ENCODE measurements at regions not wholly inside any gene's neighbourhood (a gene's known extent, or its start where the extent isn't known, plus 50 kb on each side); places are given as distances from the start of the nearest gene placed in this dataset.

DNA sequence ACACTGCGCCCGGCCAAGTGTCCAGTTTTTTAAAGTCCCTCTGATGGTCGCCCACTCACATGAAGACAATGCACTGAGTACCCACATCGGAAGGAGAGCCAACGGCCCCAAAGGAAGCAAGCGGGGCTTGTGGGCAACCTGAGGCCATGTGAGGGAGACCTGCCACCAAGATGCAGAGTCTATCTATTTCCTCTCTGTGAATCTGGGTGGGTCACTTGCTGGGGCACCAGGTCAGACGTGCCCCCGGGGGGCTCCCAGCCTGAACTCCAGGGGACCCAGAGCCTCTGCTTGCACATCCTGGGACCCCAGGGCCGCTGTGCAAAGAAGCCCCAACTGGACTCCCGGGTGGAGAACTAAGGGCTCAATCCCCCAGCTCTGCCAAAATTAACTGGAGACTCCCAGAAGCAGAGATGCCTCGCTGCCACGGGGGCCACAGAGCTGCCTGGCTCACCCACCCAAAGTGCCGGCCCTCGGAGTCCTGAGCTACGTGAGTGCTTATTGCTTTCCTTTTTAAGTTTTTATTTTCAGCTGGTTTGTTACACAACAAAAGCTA is 106.4 kb downstream of the BRD1 start:
- H3K9me3 Mint-ChIP-seq = no peaks in the 10 kb centered on the region
- H3K27me3 Mint-ChIP-seq = peaks cover 8% of the 10 kb centered on the region
- no peak overlapping the region for H3K27ac Mint-ChIP-seq
- no peaks in the 10 kb centered on the region for H3K36me3 Mint-ChIP-seq (ENCODE audit: low read depth)
- no peak for DNase-seq
- peaks cover 13% of the 10 kb centered on the region for H3K4me1 Mint-ChIP-seq (ENCODE audit: low read depth)
- no peak overlapping the region for H3K4me3 Mint-ChIP-seq

- peaks cover 2% of the 10 kb centered on the region for H3K27me3 Mint-ChIP-seq
- H3K4me1 Mint-ChIP-seq (ENCODE audit: low read depth) = peaks cover 11% of the 10 kb centered on the region
- no peak overlapping the region for H3K4me3 Mint-ChIP-seq
- H3K27ac Mint-ChIP-seq = no peak overlapping the region
- H3K9me3 Mint-ChIP-seq = no peaks in the 10 kb centered on the region
- DNase-seq = no peak
- H3K36me3 Mint-ChIP-seq (ENCODE audit: low read depth) = no peaks in the 10 kb centered on the region
Measured at GRCh38 chr22:49720279-49720959, 107.3 kb downstream of the BRD1 start.

DNA sequence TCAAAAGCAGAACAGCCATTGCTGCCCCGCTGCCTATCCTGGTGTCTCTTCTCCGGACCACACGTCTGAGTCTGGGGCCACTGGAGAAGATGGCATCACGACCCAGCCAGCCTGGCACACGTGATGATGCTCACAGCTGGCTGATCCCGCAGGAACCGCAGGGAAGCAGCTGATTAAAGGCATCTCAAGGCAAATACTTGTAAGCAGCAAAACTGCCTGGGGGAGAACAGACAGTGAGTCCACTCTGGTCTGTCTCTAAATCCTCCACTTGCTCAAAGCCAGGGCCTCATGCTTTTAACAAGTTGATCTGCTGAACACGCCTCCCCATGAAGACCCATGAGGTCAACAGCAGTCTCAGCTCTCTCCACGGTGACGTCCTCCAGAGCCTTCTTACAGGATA is 108.6 kb downstream of the BRD1 start:
- no peak overlapping the region for H3K4me3 Mint-ChIP-seq
- H3K27ac Mint-ChIP-seq = no peak overlapping the region
- no peaks in the 10 kb centered on the region for H3K9me3 Mint-ChIP-seq
- no peaks in the 10 kb centered on the region for H3K36me3 Mint-ChIP-seq (ENCODE audit: low read depth)
- peaks cover 7% of the 10 kb centered on the region for H3K4me1 Mint-ChIP-seq (ENCODE audit: low read depth)
- H3K27me3 Mint-ChIP-seq = peaks cover 2% of the 10 kb centered on the region
- DNase-seq = no peak

DNA sequence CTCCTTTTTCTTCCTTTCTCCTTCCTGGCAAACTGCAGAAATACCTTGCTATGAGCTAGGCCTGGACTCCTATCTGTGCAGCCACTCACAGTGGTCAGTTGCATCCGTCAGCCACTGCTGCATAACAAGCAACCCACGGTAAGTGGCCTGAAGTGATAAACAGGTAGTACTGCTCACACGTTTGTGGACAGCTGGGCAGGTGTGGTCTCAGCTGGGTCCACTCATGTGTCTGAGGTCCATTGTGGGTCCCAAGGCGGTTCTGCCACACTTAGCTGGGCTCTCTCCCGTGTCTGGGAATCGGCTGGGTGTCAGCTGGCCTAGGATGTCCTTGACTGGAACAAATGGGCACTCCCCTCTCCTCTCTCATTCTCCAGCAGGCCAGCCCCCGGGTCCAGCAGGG is 109.3 kb downstream of the BRD1 start:
- no peaks in the 10 kb centered on the region for H3K9me3 Mint-ChIP-seq
- H3K27ac Mint-ChIP-seq = no peak overlapping the region
- no peaks in the 10 kb centered on the region for H3K36me3 Mint-ChIP-seq (ENCODE audit: low read depth)
- no peak overlapping the region for H3K4me3 Mint-ChIP-seq
- no peak for DNase-seq
- no peaks in the 10 kb centered on the region for H3K27me3 Mint-ChIP-seq
- peaks cover 2% of the 10 kb centered on the region for H3K4me1 Mint-ChIP-seq (ENCODE audit: low read depth)

GRCh38 chr22:49717322-49717919 is 110.3 kb downstream of the BRD1 start:
- H3K4me3 Mint-ChIP-seq = no peak overlapping the region
- DNase-seq = no peak
- peaks cover 6% of the 10 kb centered on the region for H3K27me3 Mint-ChIP-seq
- H3K9me3 Mint-ChIP-seq = no peaks in the 10 kb centered on the region
- no peaks in the 10 kb centered on the region for H3K36me3 Mint-ChIP-seq (ENCODE audit: low read depth)
- H3K4me1 Mint-ChIP-seq (ENCODE audit: low read depth) = no peaks in the 10 kb centered on the region
- no peak overlapping the region for H3K27ac Mint-ChIP-seq

DNA sequence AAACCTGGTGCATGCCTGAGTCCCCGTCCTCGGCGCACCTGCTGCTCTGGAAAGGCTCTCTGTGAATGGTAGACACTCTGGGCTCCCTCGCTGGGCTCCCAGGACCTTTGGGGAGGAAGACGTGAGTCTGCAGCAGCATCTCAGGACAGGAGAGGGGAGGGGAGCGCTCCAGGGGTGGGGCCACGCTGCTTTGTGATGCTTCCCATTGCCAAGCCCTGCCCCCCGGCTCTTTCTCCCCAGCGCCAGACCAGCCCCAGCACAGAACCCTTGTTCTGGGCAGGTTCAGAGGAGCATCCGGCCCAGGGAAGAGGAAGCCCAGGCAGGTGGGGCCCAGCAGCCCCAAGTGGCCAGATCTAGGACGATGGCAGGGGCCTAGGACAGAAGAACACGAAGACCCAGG is 111.2 kb downstream of the BRD1 start:
- Mint-ChIP-seq H3K36me3 (ENCODE audit: low read depth) (no peaks in the 10 kb centered on the region), H3K4me3 (no peak overlapping the region), H3K27me3 (peaks cover 12% of the 10 kb centered on the region), H3K27ac (no peak overlapping the region), H3K4me1 (ENCODE audit: low read depth) (no peaks in the 10 kb centered on the region), H3K9me3 (no peaks in the 10 kb centered on the region)
- no peak for DNase-seq

DNA sequence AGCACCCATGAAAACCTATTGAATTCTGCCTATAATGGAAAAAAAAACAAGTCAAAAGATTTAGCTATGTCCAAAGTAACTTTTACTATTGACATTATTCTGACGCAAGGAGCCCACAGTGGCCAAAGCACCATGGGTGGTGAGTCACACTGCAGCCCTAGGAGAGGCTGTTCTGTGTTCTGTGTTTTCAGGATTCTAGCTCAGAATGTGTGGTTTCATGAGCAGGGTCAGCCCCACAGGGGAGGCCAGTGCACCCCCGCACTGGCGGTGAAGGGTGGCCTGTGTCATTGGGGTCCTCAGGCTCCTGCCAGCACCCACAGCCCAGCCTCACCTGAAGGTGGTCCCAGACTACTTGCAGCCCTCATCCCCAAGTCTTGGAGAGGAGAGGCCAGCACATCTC is 112.2 kb downstream of the BRD1 start:
- no peak overlapping the region for H3K27ac Mint-ChIP-seq

GRCh38 chr22:49713003-49713402 is 114.7 kb downstream of the BRD1 start:
- no peak overlapping the region for H3K27ac Mint-ChIP-seq
- DNase-seq = no peak
- H3K4me1 Mint-ChIP-seq (ENCODE audit: low read depth) = no peaks in the 10 kb centered on the region
- H3K27me3 Mint-ChIP-seq = peaks cover 26% of the 10 kb centered on the region
- no peak overlapping the region for H3K4me3 Mint-ChIP-seq
- no peaks in the 10 kb centered on the region for H3K36me3 Mint-ChIP-seq (ENCODE audit: low read depth)
- peaks cover 10% of the 10 kb centered on the region for H3K9me3 Mint-ChIP-seq

More for the DNA sequence above, 112.2 kb downstream of the BRD1 start:
- Mint-ChIP-seq H3K4me3 (no peak overlapping the region), H3K9me3 (peaks cover 2% of the 10 kb centered on the region), H3K4me1 (ENCODE audit: low read depth) (no peaks in the 10 kb centered on the region), H3K27me3 (peaks cover 22% of the 10 kb centered on the region), H3K36me3 (ENCODE audit: low read depth) (no peaks in the 10 kb centered on the region)
- DNase-seq = no peak

DNA sequence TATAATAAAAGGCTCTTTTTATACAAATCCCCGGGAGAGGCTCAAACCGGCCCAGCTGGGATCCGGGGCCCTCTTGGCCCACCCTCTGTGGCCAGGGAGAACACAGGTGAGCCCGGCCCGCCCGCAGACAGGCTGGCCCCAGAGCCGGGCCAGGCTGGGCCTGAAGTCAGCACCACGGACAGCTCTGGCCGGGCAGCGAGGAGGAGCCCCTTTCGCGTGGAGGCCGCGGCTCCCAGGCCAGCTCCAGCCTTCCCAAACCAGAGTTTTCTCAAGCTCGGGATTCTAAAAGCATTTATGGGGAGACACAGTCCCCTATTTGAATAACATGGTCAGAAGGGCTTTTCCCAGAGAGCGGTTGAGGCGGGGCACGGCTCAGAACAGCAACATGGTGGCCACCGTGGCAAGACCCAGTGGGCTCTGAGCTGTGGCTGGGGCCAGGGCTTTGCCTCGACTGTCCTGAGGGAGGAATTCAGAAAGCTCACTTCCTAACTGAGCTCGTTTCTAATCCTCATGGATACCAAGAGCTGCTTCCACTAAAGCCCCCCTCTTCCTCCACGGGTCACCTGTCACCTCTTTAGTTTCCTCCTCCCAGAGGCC is 115.4 kb downstream of the BRD1 start:
- Mint-ChIP-seq H3K4me1 (ENCODE audit: low read depth) (no peaks in the 10 kb centered on the region), H3K27me3 (peaks cover 27% of the 10 kb centered on the region), H3K36me3 (ENCODE audit: low read depth) (no peaks in the 10 kb centered on the region), H3K27ac (no peak overlapping the region), H3K4me3 (no peak overlapping the region), H3K9me3 (peaks cover 10% of the 10 kb centered on the region)
- DNase-seq = no peak

- H3K36me3 Mint-ChIP-seq (ENCODE audit: low read depth) = no peaks in the 10 kb centered on the region
- no peak overlapping the region for H3K4me3 Mint-ChIP-seq
- H3K27me3 Mint-ChIP-seq = peaks cover 38% of the 10 kb centered on the region
- H3K4me1 Mint-ChIP-seq (ENCODE audit: low read depth) = peaks cover 4% of the 10 kb centered on the region
- no peak overlapping the region for H3K27ac Mint-ChIP-seq
- DNase-seq = no peak
- peaks cover 10% of the 10 kb centered on the region for H3K9me3 Mint-ChIP-seq
Measured at GRCh38 chr22:49710746-49711145, 116.9 kb downstream of the BRD1 start.

DNA sequence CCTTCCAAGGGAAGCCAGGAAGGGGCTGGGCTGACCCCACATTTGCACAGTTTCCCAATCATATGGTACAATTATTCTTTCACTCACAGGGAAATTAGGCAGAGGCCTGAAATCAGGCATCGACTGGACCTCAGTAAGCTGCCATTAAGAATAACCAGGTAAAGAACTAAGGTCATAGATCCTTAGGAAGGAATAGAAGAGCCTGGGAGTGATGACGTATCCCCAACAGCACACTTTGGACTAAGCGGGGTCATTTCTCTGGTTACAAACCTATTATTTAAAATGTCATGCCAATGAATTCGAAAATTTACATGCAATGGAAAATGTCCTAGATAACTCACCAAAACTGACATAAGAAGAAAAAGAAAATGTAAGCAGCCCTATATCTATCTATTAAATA is 118.2 kb downstream of the BRD1 start:
- Mint-ChIP-seq H3K4me3 (no peak overlapping the region), H3K27me3 (peaks cover 47% of the 10 kb centered on the region), H3K36me3 (ENCODE audit: low read depth) (no peaks in the 10 kb centered on the region), H3K4me1 (ENCODE audit: low read depth) (peaks cover 12% of the 10 kb centered on the region), H3K27ac (no peak overlapping the region), H3K9me3 (peaks cover 10% of the 10 kb centered on the region)
- DNase-seq = no peak

- Mint-ChIP-seq H3K9me3 (peaks cover 18% of the 10 kb centered on the region), H3K4me1 (ENCODE audit: low read depth) (peaks cover 12% of the 10 kb centered on the region), H3K27me3 (peaks cover 47% of the 10 kb centered on the region), H3K27ac (no peak overlapping the region), H3K4me3 (no peak overlapping the region), H3K36me3 (ENCODE audit: low read depth) (no peaks in the 10 kb centered on the region)
- DNase-seq = no peak
Measured at GRCh38 chr22:49705972-49706352, 121.7 kb downstream of the BRD1 start.

- H3K36me3 Mint-ChIP-seq (ENCODE audit: low read depth) = no peaks in the 10 kb centered on the region
- H3K9me3 Mint-ChIP-seq = peaks cover 15% of the 10 kb centered on the region
- H3K4me3 Mint-ChIP-seq = no peak overlapping the region
- peak; percentile 34 for DNase-seq
- H3K27me3 Mint-ChIP-seq = peaks cover 44% of the 10 kb centered on the region
- H3K27ac Mint-ChIP-seq = no peak overlapping the region
- H3K4me1 Mint-ChIP-seq (ENCODE audit: low read depth) = peaks cover 12% of the 10 kb centered on the region
Measured at GRCh38 chr22:49705216-49705971, 122.3 kb downstream of the BRD1 start.

DNA sequence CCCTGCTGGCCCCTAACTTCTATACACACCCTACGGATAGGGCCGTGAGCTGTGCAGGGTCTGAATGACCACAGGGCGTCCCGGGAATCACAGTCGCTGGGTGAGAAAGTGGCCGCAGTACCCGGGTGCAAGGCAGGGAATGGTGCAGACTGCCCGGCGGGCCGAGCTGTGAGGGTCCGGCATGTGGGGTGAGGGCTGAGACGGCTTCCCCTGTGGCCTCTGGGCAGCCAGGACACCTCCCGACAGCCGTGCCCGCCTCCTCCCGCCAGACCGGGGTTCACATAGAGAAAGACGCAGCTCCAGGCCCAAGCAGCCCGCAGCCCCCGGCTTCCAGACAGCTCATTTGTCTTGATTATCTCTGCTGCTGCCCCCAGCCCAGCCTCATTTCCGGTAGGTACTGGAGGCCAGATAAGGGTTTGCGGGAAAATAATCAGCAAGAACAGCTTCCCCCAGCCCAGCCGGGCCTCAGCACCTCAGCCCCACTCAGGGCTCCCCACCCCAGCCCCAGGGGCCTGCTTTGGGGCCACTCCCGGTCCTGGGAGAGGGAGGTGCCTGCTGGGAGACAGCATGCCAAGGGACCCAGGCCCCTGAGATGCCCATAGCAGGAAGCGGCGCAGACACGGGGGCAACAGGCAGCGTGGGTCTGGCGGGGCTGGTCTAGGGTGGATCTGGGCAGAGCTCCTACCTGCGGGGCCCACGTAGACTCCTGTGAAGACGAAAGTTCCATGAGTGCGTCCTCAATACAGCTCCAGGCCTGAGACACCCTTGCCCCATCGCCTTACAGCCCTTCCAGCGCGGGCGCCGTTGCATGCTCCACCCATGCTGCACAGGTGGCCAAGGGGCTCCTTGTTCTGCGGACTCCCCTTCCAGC is 123.1 kb downstream of the BRD1 start:
- Mint-ChIP-seq H3K27ac (no peak overlapping the region), H3K4me1 (ENCODE audit: low read depth) (peaks cover 12% of the 10 kb centered on the region), H3K27me3 (peaks cover 46% of the 10 kb centered on the region), H3K4me3 (no peak overlapping the region), H3K36me3 (ENCODE audit: low read depth) (no peaks in the 10 kb centered on the region), H3K9me3 (peaks cover 9% of the 10 kb centered on the region)
- DNase-seq = peak; percentile 26

Data from activated T-cell treated with anti-CD3 and anti-CD28 coated beads, Interleukin-2, amount 50 U/mL, for 24 hours (primary cell).